HG03060 (cell line): ENCODE measurements at regions not wholly inside any gene's neighbourhood (a gene's known extent, or its start where the extent isn't known, plus 50 kb on each side); places are given as distances from the start of the nearest gene placed in this dataset.
A peak's percentile ranks its signal among the peaks of the same experiment; 100 is the strongest.

Experiments used
- ATAC-seq: cut with Tn5 transposase; IDR thresholded peaks from one replicate; pipeline ENCODE4 v1.9.1; 2021; ENCODE audit warnings: low read depth, moderate number of reproducible peaks; ENCODE audit not compliant: unreplicated experiment

DNA sequence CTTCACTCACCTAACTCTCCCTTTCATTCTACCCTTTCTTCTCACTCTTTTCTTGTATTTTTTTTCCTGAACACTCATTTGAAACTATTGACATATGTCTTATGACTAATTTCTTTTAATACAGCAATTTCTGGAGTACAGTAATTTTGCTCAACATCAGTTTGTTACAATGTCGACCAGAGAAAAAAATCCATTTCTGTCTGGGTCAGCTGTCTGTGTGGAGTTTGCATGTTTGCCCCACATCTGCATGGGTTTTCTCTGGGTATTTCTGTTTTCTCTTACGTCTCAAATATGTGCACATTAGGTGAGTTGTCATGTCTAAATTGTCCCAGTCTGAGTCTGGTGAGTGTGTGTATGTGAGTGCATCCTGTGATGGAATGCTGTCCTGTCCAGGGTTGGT, 294.8 kb downstream of the HS3ST1 start:
- no peak for ATAC-seq

DNA sequence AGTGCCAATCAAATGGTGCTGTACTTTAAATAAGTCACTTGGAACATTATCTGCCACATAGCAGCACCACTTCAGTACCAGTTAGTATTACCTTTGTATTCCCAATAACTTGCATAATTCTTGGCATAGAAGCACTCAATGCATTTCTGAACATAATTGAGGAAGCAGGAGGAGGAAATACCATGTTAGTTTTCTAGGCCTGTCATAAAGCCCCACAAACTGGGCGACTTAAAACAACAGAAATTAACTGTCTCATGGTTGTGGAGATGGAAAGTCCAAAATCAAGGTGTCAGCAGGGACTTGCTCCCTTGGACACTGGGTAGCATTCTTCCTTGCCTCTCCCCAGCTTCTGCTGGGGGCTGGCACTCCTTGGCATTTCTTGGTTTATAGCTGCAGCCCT, 296.2 kb downstream of the HS3ST1 start:
- no peak for ATAC-seq

DNA sequence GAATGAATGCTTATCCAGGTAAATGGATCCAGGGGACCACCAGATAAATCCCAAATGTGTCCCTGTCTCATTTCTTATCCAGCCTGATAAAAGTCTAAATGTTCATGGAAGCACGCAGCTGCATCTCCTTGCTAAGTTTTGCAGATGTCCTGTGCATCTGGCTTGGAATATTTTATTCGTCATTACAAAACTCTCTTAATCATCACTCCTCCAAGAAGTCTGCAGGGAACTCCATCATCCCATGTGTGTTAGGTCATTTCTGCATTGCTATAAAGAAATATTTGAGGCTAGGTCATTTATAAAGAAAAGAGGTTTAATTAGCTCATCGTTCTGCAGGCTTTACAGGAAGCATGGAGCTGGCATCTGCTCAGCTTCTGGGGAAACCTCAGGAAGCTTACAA, 297.2 kb downstream of the HS3ST1 start:
- no peak for ATAC-seq

DNA sequence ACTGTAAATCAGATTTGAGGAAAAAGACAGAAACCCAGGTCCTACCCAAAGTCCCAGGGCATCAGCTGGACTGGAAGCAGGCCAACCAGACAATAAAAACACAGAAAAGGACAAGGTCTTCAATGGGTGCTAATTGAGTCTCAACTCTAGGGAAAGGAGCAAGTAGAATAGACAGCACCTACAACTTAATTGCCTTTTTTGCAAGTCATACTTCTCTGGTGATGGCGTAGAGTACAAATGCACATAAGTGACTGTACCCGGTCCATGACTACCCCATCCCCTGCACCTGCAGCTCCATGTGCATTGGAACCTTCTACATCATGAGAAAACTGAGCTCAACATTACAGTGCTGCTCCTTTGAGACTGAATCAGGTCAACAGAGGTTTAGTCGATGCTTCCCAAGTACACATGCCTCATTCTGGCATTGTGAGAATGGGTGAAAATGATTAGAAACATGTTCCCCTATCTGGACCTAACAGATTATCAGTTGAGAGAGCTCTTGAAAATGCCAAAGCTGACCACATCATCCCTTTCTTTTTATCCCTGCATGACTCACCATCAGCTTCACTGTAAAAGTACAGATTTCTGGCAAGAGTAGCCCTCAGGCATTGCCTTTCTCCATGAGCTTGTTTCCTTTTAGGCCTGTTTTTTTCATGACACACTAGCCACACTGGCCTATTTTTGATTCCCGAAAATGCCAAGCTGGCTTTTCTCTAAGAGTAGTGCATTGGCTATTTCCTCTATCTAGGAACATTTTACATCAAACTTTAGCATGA, 298.3 kb downstream of the HS3ST1 start:
- no peak for ATAC-seq

DNA sequence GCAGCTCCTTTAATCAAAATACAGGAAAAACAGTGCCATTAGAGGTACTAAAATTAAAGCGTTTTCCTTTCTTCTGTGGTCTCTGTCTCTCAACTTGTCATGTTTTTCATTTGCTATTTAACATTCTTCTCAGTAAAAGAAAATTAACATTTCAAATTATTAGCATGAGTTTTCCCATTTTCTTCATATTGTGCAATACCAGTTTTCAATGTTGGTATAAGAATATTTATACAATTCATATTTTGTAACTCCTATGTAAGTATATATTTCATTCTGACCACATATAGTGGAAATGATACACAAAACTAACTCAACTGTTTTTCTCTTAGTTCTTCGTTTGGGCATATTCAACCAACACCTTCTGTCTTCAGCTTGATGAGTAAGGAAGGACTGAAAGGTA, 308.3 kb downstream of the HS3ST1 start:
- ATAC-seq, result no peak

DNA sequence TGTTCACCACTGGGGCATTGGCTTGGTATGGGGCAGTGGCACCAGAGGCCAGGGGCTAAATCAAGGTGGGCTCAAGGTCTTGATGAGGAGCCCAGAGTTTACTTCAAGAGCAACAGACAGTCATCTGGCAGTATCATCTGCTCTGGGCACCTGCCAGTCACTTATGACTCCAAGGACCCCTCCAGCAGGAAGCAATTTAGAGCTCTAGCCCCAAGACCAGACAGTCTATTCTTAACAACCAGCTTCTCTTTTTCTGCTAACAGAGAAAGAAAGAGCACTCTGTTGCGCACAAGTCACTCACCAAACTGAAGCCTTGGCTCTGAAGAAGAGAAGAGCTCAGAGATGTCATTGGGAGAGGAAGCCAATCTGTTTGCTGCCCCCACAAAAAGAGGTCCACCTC, 309.2 kb downstream of the HS3ST1 start:
- ATAC-seq, result no peak

DNA sequence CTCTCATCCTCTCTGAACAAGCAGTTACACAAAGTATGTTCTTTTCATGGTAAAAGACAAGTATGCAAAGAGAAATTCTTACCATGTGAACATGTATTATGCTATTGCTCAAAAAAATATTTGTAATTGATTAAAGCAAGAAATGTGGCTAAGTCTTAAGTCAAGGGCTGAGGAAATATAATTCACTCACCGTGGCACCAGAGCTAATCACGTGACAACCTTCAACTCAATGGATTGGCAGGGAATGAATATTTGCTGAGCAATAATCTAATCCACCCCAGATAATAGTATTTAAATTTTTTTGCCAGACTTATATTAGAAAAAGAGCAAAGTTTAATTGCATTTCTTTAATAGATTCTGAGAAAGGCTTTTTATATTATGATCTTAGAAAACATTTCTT, 310.2 kb downstream of the HS3ST1 start:
- no peak for ATAC-seq

DNA sequence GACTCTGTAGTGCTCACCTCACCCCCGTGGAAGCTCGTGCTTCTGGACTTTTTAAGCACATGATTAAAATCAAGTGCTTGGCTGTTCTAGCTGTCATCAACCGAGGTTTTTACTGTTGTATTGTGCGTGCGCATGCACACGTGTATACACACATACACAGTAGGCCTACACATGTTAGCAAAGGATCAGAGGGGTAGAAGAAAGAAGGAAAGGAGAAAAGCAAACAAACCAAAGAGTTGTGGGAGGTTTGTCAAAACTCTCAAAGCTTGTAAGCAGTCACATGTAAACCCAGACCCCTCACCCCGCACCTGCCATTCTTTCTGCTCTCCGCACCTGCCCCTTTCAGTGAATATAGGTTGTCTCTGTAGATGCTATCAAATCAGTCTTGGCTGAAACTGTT, 311.8 kb downstream of the HS3ST1 start:
- ATAC-seq, result no peak

DNA sequence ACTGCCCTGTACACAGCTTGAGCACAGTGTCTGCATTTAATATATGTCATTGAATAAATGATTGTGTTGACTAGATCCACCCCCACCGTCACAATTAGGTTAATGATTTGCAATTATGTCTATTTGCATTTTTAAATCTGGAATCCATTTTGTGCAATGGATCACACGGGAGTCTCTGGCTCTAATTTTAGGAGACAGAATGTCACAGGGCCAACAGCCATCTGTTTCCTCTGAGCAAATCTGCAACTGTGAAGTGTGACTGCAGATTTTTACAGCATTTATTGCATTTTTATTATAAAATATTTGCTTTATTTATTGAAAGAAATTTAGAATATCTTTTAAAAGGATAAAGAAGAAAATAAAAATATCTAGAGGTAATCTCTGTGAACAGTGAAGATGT, 316.8 kb downstream of the HS3ST1 start:
- ATAC-seq, result no peak

DNA sequence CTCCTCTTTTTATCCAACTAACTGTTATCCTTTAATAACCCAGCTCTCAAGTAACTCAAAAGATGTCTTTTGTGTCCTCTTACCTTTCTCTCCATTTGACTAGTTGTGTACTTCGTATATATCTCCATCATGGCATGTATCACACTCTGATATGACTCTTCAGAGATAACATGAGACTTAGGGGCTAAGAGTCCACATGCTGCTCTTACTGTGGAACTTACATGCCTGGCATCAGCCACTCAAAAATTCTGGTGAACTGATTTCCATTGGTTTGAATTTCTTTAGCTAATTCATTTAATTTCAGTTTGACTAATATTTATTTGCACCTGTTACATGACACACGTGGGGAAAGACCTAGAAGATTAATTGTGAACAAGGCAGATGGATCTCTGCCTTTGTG, 317.3 kb downstream of the HS3ST1 start:
- no peak for ATAC-seq

DNA sequence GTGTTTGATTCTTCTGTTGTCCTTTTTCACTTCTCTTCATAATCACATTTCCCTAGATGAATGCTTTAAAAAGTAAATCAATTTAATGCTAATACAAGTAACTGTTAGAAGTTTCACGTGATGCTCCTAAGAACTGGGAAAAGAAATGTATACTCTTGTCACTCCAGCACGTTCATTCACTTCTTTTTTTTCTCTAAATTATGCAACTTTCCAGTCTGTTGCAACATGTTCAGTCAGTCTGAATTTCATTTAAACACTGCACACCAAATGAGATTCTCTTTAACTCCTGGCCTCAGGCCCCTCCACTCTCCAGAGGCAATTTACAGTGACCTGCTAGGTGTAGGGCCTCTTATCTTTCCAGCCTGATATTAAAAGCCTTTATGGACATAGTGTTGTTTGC, 321.9 kb downstream of the HS3ST1 start:
- ATAC-seq, result no peak

DNA sequence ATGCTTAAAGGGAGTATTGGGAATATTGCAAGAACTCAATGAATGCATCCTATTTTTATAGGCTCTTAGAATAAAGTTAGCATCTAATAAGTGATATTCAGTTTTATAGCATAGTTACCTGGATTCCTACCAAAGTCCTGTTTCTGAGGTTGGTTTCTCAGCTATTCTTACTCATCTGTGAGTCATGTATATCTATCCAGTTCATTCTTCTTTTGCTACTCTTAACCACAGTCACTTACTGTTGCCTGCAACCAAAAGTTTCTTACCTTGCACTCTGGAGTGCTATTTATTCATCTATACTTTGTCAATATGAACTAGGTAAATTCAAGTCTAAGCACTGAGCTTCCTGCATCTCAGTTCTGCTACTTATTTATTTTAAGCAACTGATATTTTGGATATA, 322.5 kb downstream of the HS3ST1 start:
- ATAC-seq, result peak; percentile 65

DNA sequence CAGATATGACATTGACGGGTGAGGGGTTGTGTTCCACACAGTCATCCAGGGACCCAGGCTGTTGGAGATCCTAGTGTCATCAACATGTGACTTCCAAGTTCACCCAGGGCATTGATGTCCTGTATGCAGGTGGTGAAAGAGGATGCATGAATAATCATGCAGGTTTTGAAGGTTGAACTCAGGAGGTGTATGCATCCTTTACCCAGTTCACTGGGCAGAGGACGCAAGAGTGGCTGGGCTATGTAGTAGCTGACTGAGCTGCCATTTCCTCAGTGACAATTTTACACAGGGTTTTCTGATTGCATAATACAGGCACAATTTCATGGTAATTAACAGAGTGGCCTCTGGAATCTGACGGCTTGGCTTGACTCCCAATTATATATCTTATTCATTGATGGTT, 323.0 kb downstream of the HS3ST1 start:
- ATAC-seq, result no peak

DNA sequence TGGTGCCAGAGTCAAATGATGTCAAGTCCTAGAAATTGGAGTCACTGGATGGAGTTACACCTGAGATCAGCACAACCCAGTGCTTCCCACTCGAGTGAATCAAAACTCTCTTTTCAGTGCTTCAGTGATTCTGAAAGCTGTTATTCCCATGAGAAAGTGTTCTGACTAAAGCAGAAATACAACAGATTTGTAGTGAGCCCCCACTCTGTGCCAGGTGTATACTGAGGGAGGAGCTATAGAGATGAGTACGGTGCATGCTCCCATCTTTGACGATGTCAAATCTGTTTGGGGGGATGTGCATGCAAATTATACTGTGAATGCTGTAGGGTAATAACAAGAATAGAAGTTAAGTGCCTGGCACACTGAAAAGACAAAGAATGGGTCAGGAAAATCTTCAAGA, 330.2 kb downstream of the HS3ST1 start:
- ATAC-seq, result no peak

DNA sequence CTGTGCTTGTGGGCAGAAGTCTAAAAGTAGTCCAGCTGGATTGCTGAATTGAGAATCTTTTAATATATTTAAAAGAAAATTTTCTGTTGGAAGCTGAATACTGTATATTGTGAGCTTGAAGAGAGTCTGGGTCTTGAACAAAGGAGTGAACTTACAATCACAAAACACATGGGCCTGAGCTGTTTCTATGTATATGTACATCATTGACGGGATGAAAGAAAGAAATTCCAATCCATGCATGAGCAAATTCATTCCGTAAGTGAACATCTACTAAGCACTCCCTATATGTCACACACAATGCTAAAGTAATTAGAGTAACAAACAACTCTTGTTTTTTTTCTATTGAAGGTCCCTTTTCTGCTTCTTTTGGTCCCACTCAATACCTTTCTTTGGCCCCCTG, 331.0 kb downstream of the HS3ST1 start:
- ATAC-seq, result no peak

DNA sequence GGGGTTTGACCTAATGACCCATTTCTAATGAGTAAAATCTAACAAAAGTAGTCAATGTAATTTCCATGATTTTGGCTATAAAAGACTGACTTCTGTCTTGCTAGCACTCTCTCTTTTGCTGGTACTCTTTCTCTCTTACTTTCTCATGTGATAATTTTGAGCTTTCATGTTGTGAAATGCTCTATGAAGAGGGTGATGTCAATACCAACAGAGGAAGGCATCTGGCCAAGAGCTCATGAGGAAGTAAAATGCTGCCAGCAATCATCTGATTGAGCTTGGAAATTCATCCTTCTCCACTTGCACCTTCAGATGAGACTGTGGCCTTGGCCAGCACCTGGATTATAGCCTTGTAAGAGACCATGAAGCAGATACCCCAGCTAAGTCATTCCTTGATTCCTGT, 347.7 kb downstream of the HS3ST1 start:
- ATAC-seq, result no peak

DNA sequence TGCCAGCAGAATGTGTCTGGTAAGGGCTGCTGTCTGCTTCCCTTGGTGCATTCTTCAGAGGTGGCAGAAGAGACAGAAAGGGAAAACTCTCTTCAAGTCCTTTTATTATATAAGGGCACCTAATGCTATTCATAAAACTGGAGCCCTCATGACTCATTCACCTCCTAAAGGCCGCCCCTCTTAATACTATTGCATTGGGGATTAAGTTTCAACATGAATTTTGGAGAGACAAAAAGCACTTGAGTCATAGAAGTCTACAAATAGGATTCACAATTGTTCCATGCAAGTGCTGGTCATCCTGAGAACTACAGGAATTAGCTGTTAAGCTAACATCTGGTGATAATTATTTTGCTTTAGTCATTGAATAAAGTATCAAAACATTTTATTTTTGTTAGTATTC, 349.5 kb downstream of the HS3ST1 start:
- ATAC-seq, result no peak

DNA sequence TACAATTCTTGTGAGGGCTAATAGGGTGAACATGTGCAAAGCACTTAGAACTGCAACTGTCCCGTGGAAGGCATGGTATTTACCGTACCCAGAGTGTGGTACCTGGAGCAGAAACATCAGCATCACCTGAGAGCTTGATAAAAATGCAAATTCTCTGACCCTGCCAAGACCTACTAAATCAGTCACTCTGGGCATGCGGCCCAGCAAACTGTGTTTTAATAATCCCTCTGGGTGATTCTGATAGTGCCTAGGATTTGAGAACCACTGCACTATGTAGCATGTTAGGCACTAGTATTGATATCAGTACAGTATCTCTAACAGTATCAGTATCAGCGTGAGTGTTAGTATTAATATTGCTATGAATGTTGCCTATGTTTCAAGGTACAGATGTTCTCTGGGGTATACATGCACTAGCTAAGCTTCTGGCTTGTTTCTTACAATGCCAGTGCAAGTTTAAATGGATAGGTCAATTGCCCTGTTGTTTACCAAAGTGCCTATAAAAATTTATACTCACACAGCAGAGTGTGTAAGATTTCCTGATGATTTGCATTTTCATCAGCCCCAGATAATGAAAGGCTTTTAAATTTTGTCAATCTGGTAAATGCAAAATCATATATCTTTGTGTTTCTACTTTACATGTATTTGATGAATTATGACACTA, 354.0 kb downstream of the HS3ST1 start:
- ATAC-seq, result no peak

DNA sequence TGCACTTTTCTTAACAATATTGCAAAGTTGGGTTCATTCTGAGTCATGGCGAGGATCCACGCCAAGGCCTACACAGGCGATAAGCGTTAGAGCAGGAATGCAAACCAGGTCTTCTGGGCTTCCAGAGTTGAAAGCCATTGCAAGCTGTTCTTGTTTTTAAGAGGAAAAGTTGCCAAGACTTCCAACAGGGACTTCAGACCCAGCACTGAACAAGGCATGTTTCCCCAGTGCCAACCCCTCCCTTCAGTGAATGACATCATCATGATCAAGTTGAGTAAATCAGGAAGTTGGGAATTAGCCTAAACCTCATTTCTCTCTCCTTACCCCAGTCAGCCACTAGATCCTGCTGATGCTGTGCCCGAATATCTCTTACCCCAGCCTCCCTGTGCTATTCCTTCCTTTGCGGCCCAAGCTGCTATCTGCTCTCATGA, 355.1 kb downstream of the HS3ST1 start:
- no peak for ATAC-seq

DNA sequence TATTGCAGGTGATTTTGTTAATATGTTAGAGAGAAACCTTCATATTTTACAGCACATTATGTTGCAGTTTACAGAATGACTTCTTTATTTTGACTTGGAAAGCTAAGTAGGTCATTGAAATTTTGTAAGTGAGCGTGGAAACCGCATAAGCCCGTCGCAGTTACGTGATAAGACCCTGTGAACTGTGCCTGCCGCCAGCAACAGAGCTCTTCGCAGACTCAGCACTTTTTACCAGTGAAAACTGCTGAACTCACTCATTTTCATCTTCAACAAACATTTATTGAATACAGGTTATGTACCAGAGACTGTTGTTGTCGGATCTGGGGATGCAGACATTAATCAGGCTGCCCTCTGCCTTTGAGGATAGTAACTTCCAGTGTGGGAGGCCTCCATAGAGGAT, 355.7 kb downstream of the HS3ST1 start:
- ATAC-seq, result no peak

DNA sequence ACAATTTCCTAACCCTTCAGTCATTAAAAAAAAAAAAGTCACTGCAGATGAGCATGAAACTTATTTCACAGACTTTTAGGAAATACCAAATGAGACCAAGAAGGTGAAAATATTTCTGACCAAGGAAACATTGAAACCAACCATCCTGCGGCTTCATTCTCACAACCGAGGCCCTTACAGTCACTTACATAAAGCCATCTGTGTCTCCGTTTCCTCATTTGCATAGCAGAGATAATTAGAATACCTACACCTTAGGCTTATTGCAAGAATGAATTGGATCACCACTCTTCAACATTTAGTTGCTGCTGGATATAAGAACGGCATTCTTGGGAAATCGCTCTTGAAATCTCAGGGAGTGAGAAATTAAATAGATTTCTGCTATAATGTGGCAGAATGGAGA, 356.2 kb downstream of the HS3ST1 start:
- no peak for ATAC-seq

DNA sequence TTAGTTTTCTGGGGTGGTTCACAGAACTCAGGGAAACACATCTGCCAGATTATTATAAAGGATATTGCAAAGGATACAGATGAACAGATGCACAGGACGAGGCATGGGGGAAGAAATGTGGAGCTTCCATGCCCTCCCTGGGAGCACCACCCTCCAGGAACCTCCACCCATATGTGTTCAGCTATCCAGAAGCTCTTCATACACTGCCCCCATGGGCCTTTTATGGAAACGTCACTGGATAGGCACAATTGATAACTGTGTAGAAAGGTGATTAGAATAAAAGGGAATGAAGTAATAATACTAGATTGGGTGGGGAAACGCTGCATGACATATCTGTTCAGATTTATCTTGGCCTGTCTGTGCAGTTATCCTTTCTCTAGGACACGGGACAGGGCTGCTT, 357.9 kb downstream of the HS3ST1 start:
- no peak for ATAC-seq
